GM21619 (cell line): ENCODE measurements at regions not wholly inside any gene's neighbourhood (a gene's known extent, or its start where the extent isn't known, plus 50 kb on each side); places are given as distances from the start of the nearest gene placed in this dataset.

Source experiments
- ATAC-seq: cut with Tn5 transposase; IDR thresholded peaks from one replicate; pipeline ENCODE4 v1.9.1; 2021; ENCODE audit not compliant: unreplicated experiment

- ATAC-seq: no peak
Observed at GRCh38 chr7:22913158-22913557, 90.5 kb upstream of the TOMM7 start.

DNA sequence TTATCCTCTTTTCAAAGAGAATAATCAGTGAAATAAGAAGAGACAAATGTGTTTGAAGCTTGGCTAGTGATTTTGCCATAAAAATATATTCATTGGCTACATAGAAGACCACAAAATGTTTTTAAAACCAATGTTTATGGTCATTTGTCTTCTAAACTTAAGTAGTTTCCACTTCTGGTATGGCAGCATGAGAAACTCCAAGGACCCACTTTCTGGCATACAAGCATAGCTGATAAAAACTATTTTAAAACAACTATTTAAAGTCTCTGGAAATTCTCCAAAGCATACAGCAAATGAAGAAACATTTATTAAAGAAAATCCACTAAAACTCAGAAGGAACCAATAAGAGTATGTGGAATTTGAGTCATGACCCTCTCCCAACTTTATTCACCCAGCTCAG, 89.2 kb upstream of the TOMM7 start:
- ATAC-seq: no peak

DNA sequence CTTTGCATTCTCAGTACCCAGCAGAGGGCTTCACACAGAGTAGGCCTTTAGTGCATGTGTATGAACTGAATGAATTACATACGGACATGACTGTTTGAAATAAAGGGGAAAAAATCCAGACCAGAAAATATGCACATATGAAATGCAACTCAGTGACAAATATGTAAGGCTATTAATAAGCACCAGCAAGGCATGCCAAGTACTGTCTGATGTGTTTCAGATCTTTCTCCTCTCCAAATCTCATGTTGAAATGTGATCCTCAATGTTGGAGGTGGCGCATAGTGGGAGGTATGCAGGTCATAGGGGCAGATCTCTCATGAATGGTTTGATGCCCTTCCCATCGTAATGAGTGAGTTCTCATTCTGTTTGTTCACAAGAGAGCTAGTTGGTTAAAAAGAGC, 87.3 kb upstream of the TOMM7 start:
- no peak for ATAC-seq

DNA sequence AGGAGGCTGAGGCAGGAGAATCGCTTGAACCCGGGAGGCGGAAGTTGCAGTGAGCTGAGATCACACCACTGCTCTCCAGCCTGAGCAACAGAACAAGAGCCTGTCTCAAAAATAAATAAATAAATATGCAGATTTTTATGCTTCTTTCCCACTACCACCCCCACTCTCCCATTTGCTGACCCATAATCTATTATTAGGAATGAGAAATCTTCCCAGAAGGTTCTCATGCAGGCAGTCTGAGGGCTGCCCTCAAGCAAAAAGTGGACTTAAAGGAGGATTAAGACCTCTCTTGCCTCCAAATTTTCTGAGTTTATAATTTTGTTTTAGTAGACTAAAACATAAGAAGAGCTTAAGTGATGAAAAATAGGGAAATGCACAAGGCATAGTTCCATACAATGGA, 85.2 kb upstream of the TOMM7 start:
- no peak for ATAC-seq

DNA sequence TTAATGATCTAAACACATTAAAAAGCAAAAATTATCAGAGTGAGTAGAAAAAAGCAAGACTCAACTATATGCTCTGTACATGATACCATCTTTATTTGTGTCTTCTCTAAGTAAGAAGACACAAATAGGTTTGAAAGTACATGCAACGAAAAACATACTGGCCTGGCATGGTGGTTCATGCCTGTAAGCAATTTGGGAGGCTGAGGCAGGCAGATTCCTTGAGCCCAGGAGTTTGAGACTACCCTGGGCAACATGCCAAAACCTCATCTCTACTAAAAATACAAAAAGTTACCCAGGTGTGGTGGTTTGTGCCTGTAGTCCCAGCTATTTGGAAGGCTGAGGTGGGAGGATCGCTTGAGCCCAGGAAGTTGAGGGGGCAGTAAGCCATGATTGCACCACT, 78.1 kb upstream of the TOMM7 start:
- no peak for ATAC-seq

GRCh38 chr7:22900101-22900500, 77.5 kb upstream of the TOMM7 start:
- no peak for ATAC-seq

DNA sequence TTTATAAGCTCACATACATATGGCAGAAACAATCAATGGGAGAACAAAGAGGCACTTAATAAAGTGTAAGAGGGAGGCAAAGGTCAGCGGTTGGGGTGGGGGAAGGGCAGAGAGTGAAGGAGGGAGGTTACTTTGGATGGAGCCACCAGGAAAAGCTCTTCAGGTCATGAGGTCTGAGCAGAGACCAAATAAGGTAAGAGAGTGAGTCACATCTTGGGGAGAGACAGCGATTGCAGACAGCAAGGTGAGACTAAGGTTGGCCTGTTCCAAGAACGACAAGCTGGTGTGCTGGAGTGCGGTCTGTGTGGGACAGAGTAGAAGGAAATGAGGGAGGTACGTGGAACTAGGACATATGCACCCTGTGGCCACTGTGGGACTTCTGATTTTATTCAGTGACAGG, 74.3 kb upstream of the TOMM7 start:
- ATAC-seq: no peak

- ATAC-seq: no peak
Observed at GRCh38 chr7:22895828-22896165, 73.1 kb upstream of the TOMM7 start.

- ATAC-seq: no peak
Observed at GRCh38 chr7:22895140-22895827, 72.6 kb upstream of the TOMM7 start.

DNA sequence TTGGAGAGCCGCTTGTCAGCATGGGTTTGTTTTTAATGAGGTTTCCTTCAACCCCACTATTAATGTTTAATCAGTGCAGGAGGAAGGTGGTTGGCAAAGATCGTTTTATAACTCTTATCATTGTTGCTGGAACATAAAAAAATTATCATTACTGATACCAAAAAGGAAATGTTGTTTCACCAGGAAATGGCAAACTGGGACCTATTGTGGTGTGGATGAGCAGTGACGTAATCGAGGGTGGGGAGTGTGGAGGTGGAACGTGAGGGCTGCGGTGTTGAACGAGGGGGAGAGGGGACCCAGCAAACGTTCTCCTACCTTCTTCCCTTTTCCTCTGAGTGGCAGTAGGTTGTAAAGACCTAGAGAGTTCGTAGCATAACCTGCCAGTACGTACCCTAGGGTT, 71.9 kb upstream of the TOMM7 start:
- ATAC-seq: no peak

DNA sequence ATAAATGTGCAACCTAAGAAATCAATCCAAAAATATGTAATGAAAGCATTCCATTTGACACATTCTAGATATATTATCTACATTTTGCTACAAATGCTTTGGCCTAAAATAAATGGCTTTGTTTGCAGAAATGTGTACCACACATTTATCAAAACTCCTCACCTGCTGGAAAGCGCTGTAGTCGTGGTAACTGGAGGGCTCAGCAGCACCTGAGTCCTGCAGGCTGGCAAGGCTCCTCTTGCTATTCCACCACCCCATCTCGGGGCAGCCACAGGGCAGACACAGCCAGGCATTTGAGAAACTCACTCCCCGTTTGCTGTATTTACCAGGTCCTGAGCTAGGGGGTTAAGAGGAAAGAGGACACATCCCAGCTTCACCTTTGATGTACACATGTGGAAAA, 68.1 kb upstream of the TOMM7 start:
- no peak for ATAC-seq

DNA sequence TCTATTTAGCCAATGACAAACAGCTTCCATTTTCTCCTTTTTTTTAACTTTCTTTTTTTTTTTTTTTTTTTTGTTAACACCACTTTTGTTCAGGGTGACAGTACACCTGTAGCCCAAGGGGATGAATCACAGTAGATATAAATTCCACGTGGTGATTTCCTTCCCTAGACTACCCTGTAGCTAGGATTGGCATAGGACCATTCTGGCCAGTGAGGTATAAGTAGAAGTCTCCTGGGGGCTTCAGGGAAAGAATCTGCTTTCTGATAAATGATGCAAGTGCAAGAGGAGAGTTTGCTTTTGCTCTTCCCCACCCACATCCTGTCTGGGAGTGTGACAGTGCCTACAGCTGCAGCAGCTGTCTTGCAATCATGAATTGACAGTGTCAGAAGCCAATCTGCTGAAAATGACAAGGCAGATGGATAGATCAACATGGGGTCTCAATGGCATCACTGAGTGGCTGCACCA, 63.2 kb upstream of the TOMM7 start:
- ATAC-seq: peak; percentile 88

DNA sequence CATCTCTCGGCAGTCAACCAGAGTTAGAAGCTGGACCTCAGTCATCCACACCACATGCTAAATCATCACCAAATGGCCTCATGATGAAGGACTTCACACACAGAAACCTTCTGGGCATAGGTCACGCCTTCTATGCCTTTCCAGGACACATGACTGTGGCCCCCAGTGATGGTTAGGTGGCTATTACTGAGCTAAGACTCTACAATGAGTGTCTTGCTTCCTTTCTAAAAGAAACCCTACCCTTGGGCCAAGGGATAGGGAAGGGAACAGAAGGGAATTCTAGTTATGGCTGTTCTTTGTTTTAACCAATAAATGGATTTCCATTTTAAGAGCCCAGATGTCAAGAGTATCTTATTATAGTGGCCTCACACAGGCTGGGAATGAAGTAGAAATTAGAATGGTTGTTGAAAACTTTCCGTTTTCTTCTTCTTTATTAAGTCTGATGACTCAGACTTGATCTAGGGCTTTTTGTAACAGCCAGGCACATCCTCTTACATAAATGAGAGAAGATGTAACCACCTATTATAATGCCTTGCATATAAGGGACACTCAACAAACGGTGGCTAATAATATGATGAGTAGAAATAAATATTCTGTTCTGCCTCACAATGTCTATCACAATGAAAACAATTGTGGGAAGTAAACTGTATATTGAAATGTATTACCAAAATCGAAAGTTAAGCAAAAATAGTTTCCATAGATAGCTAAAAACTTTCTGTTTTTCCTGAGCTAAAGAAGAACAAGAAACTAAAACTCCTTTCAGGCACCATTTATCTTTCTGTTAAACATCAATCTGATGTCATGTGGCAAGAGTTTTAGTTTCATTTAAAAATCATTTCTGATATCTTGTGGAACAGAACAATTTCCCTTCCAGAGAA, 62.5 kb upstream of the TOMM7 start:
- peak; percentile 43 for ATAC-seq

GRCh38 chr7:22882106-22882505, 59.5 kb upstream of the TOMM7 start:
- ATAC-seq: no peak

GRCh38 chr7:22879709-22880306, 57.2 kb upstream of the TOMM7 start:
- no peak for ATAC-seq

GRCh38 chr7:22879280-22879679, 56.6 kb upstream of the TOMM7 start:
- no peak for ATAC-seq

- no peak for ATAC-seq
Observed at GRCh38 chr7:22876986-22877729, 54.5 kb upstream of the TOMM7 start.

DNA sequence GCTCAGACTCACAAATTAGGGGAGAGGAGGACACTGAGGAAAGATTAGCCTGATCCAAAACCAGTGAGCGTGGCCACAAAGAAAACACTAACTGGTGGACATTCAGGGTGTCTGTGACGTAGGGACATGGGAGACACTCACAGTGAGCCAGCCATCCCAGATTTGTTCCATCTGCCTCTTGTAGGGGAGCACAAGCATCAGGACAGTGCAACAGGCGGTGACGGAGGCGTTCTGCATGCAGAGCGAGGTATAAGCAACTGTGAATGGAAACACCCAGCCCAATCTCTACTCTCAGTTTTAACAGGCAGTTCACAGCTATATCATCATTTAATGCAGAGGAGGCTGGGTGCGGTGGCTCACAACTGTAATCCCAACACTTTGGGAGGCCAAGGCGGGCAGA, 52.8 kb upstream of the TOMM7 start:
- ATAC-seq: no peak

DNA sequence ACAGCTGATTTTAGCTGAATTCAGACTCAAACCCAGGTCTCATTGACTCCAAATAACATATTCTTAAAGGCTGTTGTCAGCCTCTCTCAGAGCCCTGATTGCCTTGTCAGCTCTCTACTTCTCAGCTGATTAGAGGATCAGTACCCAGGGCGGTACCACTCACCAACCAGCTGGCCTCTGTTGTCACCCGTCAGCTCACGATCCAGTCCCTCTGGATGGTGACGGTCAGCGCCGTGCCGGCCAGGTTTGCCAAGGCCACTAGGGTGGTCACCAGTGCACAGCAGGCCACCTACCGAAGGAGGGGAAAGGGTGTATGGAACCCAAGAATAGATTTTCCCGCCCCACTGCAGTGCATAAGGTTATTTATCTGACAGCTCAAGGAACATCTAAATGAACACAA, 52.3 kb upstream of the TOMM7 start:
- ATAC-seq: no peak
